GM21576 (cell line): ENCODE measurements at regions not wholly inside any gene's neighbourhood (a gene's known extent, or its start where the extent isn't known, plus 50 kb on each side); places are given as distances from the start of the nearest gene placed in this dataset.
"Not testable (repeated sequence)": the region's sequence is repeated elsewhere in the genome, so short reads cannot be mapped to it uniquely, and the experiment has no call there.

ENCODE experiments used
- ATAC-seq: cut with Tn5 transposase; IDR thresholded peaks from one replicate; pipeline ENCODE4 v1.9.1; 2021; ENCODE audit warnings: mild to moderate bottlenecking, moderate library complexity; ENCODE audit not compliant: unreplicated experiment

GRCh38 chr21:14058566-14058965 is 152.2 kb downstream of the LIPI start:
- no peak for ATAC-seq

GRCh38 chr21:14057841-14058481 is 152.8 kb downstream of the LIPI start:
- ATAC-seq, result not testable (repeated sequence)

GRCh38 chr21:14057313-14057712 is 153.4 kb downstream of the LIPI start:
- no peak for ATAC-seq

GRCh38 chr21:14056771-14057191 is 154.0 kb downstream of the LIPI start:
- no peak for ATAC-seq

GRCh38 chr21:14055746-14056515 is 154.8 kb downstream of the LIPI start:
- not testable (repeated sequence) for ATAC-seq

GRCh38 chr21:14054682-14055081 is 156.1 kb downstream of the LIPI start:
- ATAC-seq, result no peak

GRCh38 chr21:14050121-14050520 is 160.6 kb downstream of the LIPI start:
- ATAC-seq, result no peak

- ATAC-seq, result no peak
Measured at GRCh38 chr21:14046401-14046800, 164.4 kb downstream of the LIPI start.

- no peak for ATAC-seq
Measured at GRCh38 chr21:14040386-14040785, 170.4 kb downstream of the LIPI start.

- ATAC-seq, result not testable (repeated sequence)
Measured at GRCh38 chr21:14028619-14029018, 182.1 kb downstream of the LIPI start.

- ATAC-seq, result peak; percentile 100
Measured at GRCh38 chr21:14027235-14027869, 183.4 kb downstream of the LIPI start.

GRCh38 chr21:14020108-14020507 is 190.6 kb downstream of the LIPI start:
- ATAC-seq, result not testable (repeated sequence)

- not testable (repeated sequence) for ATAC-seq
Measured at GRCh38 chr21:14015841-14016240, 194.9 kb downstream of the LIPI start.

- ATAC-seq, result not testable (repeated sequence)
Measured at GRCh38 chr21:14013623-14014498, 196.9 kb downstream of the LIPI start.

GRCh38 chr21:14013056-14013603 is 197.6 kb downstream of the LIPI start:
- no peak for ATAC-seq

- no peak for ATAC-seq
Measured at GRCh38 chr21:14012409-14012808, 198.3 kb downstream of the LIPI start.

GRCh38 chr21:14011751-14012150 is 199.0 kb downstream of the LIPI start:
- ATAC-seq, result not testable (repeated sequence)

- not testable (repeated sequence) for ATAC-seq
Measured at GRCh38 chr21:14011149-14011548, 199.6 kb downstream of the LIPI start.

- ATAC-seq, result no peak
Measured at GRCh38 chr21:14010729-14011128, 200.0 kb downstream of the LIPI start.

- ATAC-seq, result not testable (repeated sequence)
Measured at GRCh38 chr21:14009990-14010389, 200.8 kb downstream of the LIPI start.
